H9 (cell line): ENCODE measurements at regions not wholly inside any gene's neighbourhood (a gene's known extent, or its start where the extent isn't known, plus 50 kb on each side); places are given as distances from the start of the nearest gene placed in this dataset.

Experiments used
- DNase-seq: peaks from one replicate; pipeline ENCODE4 v3.0.0-alpha.2; 2017
- H2AFZ ChIP-seq: one replicate; pipeline ENCODE4 v1.6.1; 2013; ENCODE audit warnings: mild to moderate bottlenecking, low read length, control low read depth, moderate library complexity
- H2AK5ac ChIP-seq: 2 replicates; pipeline ENCODE4 v1.6.1; 2013; ENCODE audit warnings: low read length, control low read depth, mixed read lengths; ENCODE audit not compliant: insufficient read length
- H2BK120ac ChIP-seq: one replicate; pipeline ENCODE4 v1.6.1; 2013; ENCODE audit warnings: low read depth, mild to moderate bottlenecking, low read length, control low read depth, inconsistent platforms; ENCODE audit not compliant: poor library complexity, severe bottlenecking
- H2BK12ac ChIP-seq: 2 replicates; pipeline ENCODE4 v1.6.1; 2013; ENCODE audit warnings: low read length, control low read depth, mixed read lengths, low read depth; ENCODE audit not compliant: insufficient read length
- H2BK15ac ChIP-seq: 2 replicates; pipeline ENCODE4 v1.6.1; 2013; ENCODE audit warnings: low read depth, low read length, control low read depth
- H2BK20ac ChIP-seq: one replicate; pipeline ENCODE4 v1.6.1; 2013; ENCODE audit warnings: low read depth, mild to moderate bottlenecking, low read length, control low read depth, inconsistent platforms; ENCODE audit not compliant: poor library complexity, severe bottlenecking
- H2BK5ac ChIP-seq: 2 replicates; pipeline ENCODE4 v1.6.1; 2013; ENCODE audit warnings: low read length, control low read depth, mixed read lengths; ENCODE audit not compliant: insufficient read length
- H3K14ac ChIP-seq: 2 replicates; pipeline ENCODE4 v1.6.1; 2013; ENCODE audit warnings: low read length, control low read depth; ENCODE audit not compliant: insufficient read depth
- H3K18ac ChIP-seq: 2 replicates; pipeline ENCODE4 v1.6.1; 2013; ENCODE audit warnings: low read depth, mild to moderate bottlenecking, mixed read lengths, low read length, control low read depth; ENCODE audit not compliant: insufficient read length
- H3K23ac ChIP-seq: 2 replicates; pipeline ENCODE4 v1.6.1; 2013; ENCODE audit warnings: low read length, control low read depth, mixed read lengths, low read depth; ENCODE audit not compliant: insufficient read length
- H3K23me2 ChIP-seq: 2 replicates; pipeline ENCODE4 v1.6.1; 2013; ENCODE audit warnings: low read depth, mild to moderate bottlenecking, mixed read lengths, low read length, control low read depth; ENCODE audit not compliant: insufficient read length, poor library complexity, severe bottlenecking
- H3K27ac ChIP-seq: 2 replicates; pipeline ENCODE4 v1.5.1; 2013; ENCODE audit warnings: low read length, control low read depth, mixed read lengths, low read depth; ENCODE audit not compliant: insufficient read length
- H3K27me3 ChIP-seq: 2 replicates; pipeline ENCODE4 v1.6.1; 2013; ENCODE audit warnings: low read length, control low read depth, inconsistent platforms; ENCODE audit not compliant: insufficient read depth
- H3K4ac ChIP-seq: 2 replicates; pipeline ENCODE4 v1.6.1; 2013; ENCODE audit warnings: low read depth, mild to moderate bottlenecking, control low read depth, inconsistent platforms, low read length, moderate library complexity
- H3K4me1 ChIP-seq: 2 replicates; pipeline ENCODE4 v1.6.1; 2013; ENCODE audit warnings: low read length, control low read depth, inconsistent platforms; ENCODE audit not compliant: insufficient read depth
- H3K4me2 ChIP-seq: 2 replicates; pipeline ENCODE4 v1.6.1; 2013; ENCODE audit warnings: low read length, control low read depth, mixed read lengths; ENCODE audit not compliant: insufficient read length, insufficient read depth
- H3K56ac ChIP-seq: 2 replicates; pipeline ENCODE4 v1.6.1; 2013; ENCODE audit warnings: low read depth, mild to moderate bottlenecking, mixed read lengths, low read length, control low read depth; ENCODE audit not compliant: insufficient read length
- H3K79me1 ChIP-seq: 2 replicates; pipeline ENCODE4 v1.6.1; 2013; ENCODE audit warnings: low read depth, mild to moderate bottlenecking, moderate library complexity, low read length, control low read depth, inconsistent platforms; ENCODE audit not compliant: insufficient read depth, poor library complexity, severe bottlenecking
- H3K79me2 ChIP-seq: 2 replicates; pipeline ENCODE4 v1.6.1; 2013; ENCODE audit warnings: low read length, control low read depth, inconsistent platforms; ENCODE audit not compliant: insufficient read depth
- H3K9ac ChIP-seq: 2 replicates; pipeline ENCODE4 v1.6.1; 2013; ENCODE audit warnings: low read length, control low read depth, mixed read lengths; ENCODE audit not compliant: insufficient read length; ENCODE audit errors: extremely low read depth
- H3K9me3 ChIP-seq: one replicate; pipeline ENCODE4 v1.6.1; 2013; ENCODE audit warnings: low read depth, low read length, inconsistent platforms; ENCODE audit not compliant: control insufficient read depth
- H3T11ph ChIP-seq: one replicate; pipeline ENCODE4 v1.6.1; 2013; ENCODE audit warnings: mild to moderate bottlenecking, low read length, control low read depth, inconsistent platforms
- H4K20me1 ChIP-seq: one replicate; pipeline ENCODE4 v1.6.1; 2013; ENCODE audit not compliant: control insufficient read depth, insufficient read length, insufficient read depth
- H4K5ac ChIP-seq: 2 replicates; pipeline ENCODE4 v1.6.1; 2013; ENCODE audit warnings: low read depth, mild to moderate bottlenecking, mixed read lengths, low read length, control low read depth; ENCODE audit not compliant: insufficient read length
- H4K8ac ChIP-seq: replicated peaks from 2 replicates; pipeline ENCODE4 v1.6.1; 2013; ENCODE audit warnings: low read length, control low read depth, mixed read lengths, low read depth; ENCODE audit not compliant: insufficient read length
- H4K91ac ChIP-seq: 2 replicates; pipeline ENCODE4 v1.6.1; 2013; ENCODE audit warnings: low read depth, mild to moderate bottlenecking, moderate library complexity, mixed read lengths, low read length, control low read depth; ENCODE audit not compliant: insufficient read length
- H3K27ac Mint-ChIP-seq, 3 experiments: 2 replicates in 2 of 3; 3 replicates in 1 of 3; pipeline ENCODE4 v1.8.0; 2020 to 2021; ENCODE audit warnings: mixed read lengths in 3 of 3, mild to moderate bottlenecking in 1 of 3, moderate library complexity in 1 of 3
- H3K27me3 Mint-ChIP-seq: 2 replicates; pipeline ENCODE4 v1.8.0; 2021; ENCODE audit warnings: low read depth, mild to moderate bottlenecking, moderate library complexity, mixed read lengths
- H3K36me3 Mint-ChIP-seq, 3 experiments: 2 replicates in 2 of 3; 3 replicates in 1 of 3; pipeline ENCODE4 v1.8.0; 2020 to 2021; ENCODE audit warnings: low read depth in 3 of 3, mixed read lengths in 3 of 3; ENCODE audit not compliant: insufficient read depth in 1 of 3
- H3K4me1 Mint-ChIP-seq, 2 experiments: 2 replicates each; pipeline ENCODE4 v1.8.0; 2020; ENCODE audit warnings: mixed read lengths in 2 of 2
- H3K4me3 Mint-ChIP-seq, 2 experiments: 2 replicates in 1 of 2; 3 replicates in 1 of 2; pipeline ENCODE4 v1.8.0; 2020 to 2021; ENCODE audit warnings: mild to moderate bottlenecking in 2 of 2, mixed read lengths in 2 of 2, moderate library complexity in 1 of 2
- H3K9me3 Mint-ChIP-seq, 2 experiments: 2 replicates in 1 of 2; 3 replicates in 1 of 2; pipeline ENCODE4 v1.8.0; 2020; ENCODE audit warnings: mild to moderate bottlenecking in 2 of 2, mixed read lengths in 2 of 2, moderate library complexity in 1 of 2
- WGBS: extraction: QIAGEN DNeasy Blood & Tissue Kit; methylation state at CpG from one replicate; pipeline ENCODE4 v1.1.7; 2013; ENCODE audit warnings: missing lambda C conversion rate, low lambda C conversion rate, mixed read lengths; ENCODE audit not compliant: insufficient read length; ENCODE audit errors: extremely low coverage; 5-methylcytosine and 5-hydroxymethylcytosine counted together
- TF ChIP-seq, protein P1 (sequence below): fragments of 200-600 bp; sonication (generic); conservative IDR thresholded peaks from 3 replicates; pipeline ENCODE4 v1.8.0; 2021; ENCODE audit warnings: antibody characterized with exemption, mild to moderate bottlenecking

- Histone ChIP-seq H3K79me2 (no peaks in the 10 kb centered on the region), H3K4me1 (no peaks in the 10 kb centered on the region; the same call in 1 of the 2 replicates), H3K4me2 (no peak overlapping the region), H4K20me1 (no peaks in the 10 kb centered on the region), H3K79me1 (no peaks in the 10 kb centered on the region), H4K8ac (no peak overlapping the region), H2BK12ac (no peak overlapping the region), H2AK5ac (no peak overlapping the region), H4K91ac (no peak overlapping the region), H3K14ac (no peak overlapping the region), H3K56ac (no peak overlapping the region), H2BK15ac (no peak overlapping the region), H2AFZ (no peak overlapping the region), H2BK5ac (no peak overlapping the region), H3K18ac (no peak overlapping the region), H3K27ac (no peak overlapping the region), H4K5ac (no peak overlapping the region), H3K9me3 (no peaks in the 10 kb centered on the region), H3T11ph (no peak overlapping the region), H2BK120ac (no peak overlapping the region), H2BK20ac (no peak overlapping the region), H3K23me2 (no peaks in the 10 kb centered on the region), H3K27me3 (no peaks in the 10 kb centered on the region), H3K23ac (no peak overlapping the region), H3K4ac (no peak overlapping the region), H3K9ac (no peak overlapping the region)
- Mint-ChIP-seq H3K4me1 (peaks cover 0 to 4% of the 10 kb centered on the region in 2 experiments; a peak in 1 of 4 replicates), H3K9me3 (no peaks in the 10 kb centered on the region), H3K27ac (no peak overlapping the region), H3K4me3 (no peak overlapping the region), H3K27me3 (no peaks in the 10 kb centered on the region), H3K36me3 (no peaks in the 10 kb centered on the region)
- TF ChIP-seq, protein P1, sequence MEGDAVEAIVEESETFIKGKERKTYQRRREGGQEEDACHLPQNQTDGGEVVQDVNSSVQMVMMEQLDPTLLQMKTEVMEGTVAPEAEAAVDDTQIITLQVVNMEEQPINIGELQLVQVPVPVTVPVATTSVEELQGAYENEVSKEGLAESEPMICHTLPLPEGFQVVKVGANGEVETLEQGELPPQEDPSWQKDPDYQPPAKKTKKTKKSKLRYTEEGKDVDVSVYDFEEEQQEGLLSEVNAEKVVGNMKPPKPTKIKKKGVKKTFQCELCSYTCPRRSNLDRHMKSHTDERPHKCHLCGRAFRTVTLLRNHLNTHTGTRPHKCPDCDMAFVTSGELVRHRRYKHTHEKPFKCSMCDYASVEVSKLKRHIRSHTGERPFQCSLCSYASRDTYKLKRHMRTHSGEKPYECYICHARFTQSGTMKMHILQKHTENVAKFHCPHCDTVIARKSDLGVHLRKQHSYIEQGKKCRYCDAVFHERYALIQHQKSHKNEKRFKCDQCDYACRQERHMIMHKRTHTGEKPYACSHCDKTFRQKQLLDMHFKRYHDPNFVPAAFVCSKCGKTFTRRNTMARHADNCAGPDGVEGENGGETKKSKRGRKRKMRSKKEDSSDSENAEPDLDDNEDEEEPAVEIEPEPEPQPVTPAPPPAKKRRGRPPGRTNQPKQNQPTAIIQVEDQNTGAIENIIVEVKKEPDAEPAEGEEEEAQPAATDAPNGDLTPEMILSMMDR, result no peak
- DNase-seq, result no peak
- WGBS, result no CpG with 5 or more reads among the region's 2 CpGs
These were observed 276.1 kb downstream of the PLK2 start for GRCh38 chr5:58183786-58184085.
